HCT116 (cell line): ENCODE measurements at regions not wholly inside any gene's neighbourhood (a gene's known extent, or its start where the extent isn't known, plus 50 kb on each side); places are given as distances from the start of the nearest gene placed in this dataset.

Source experiments
- ATAC-seq: fragments of 200-7000 bp; cut with Tn5 transposase; 2 replicates; pipeline ENCODE4 v1.9.1; 2020; ENCODE audit warnings: mild to moderate bottlenecking, moderate library complexity
- BruUV-seq: library from RNA; stranded (reverse); fragments of 400-500 nt; replicated peaks from 2 replicates; lab custom pipeline; 2021; lab: Mats Ljungman, UMichigan
- CTCF ChIA-PET: fragments of 300-600 bp; sonication (Branson Sonifier 250); formaldehyde crosslinking; loops from one replicate; lab custom pipeline; 2021; ENCODE audit warnings: antibody characterized with exemption; lab: Charles Lee
- POLR2A ChIA-PET: fragments of 300-600, 350-600 bp; sonication (Branson Sonifier 250); formaldehyde crosslinking; loops from one replicate; lab custom pipeline; 2021; ENCODE audit warnings: antibody characterized with exemption; lab: Charles Lee
- RAD21 ChIA-PET, 2 experiments: fragments of 300-600 bp; sonication (Branson Sonifier 250); formaldehyde crosslinking; loops; one replicate each; lab custom pipeline; 2023; ENCODE audit warnings: low total read pairs in 2 of 2; ENCODE audit not compliant: uncharacterized antibody in 2 of 2, unreplicated experiment in 2 of 2, low non-redundant PET in 1 of 2; lab: Charles Lee
- DNase-seq: peaks from one replicate; pipeline ENCODE4 v3.0.0-alpha.2; 2010; ENCODE audit warnings: low read depth, low spot score
- H2AFZ ChIP-seq: fragments of 200-600 bp; shearing (Covaris generic), sonication (generic); 2 replicates; pipeline ENCODE4 v1.6.1; 2017; ENCODE audit warnings: low read depth, mixed run types, mixed read lengths, antibody characterized with exemption, low read length; ENCODE audit not compliant: poor library complexity, severe bottlenecking
- H3K27ac ChIP-seq: 2 replicates; pipeline ENCODE4 v1.5.1; 2012; ENCODE audit warnings: low read depth, low read length
- H3K27me3 ChIP-seq: fragments of 200-600 bp; sonication (generic); 2 replicates; pipeline ENCODE4 v1.6.1; 2016; ENCODE audit warnings: mixed run types, low read length, mixed read lengths; ENCODE audit not compliant: insufficient read depth
- H3K36me3 ChIP-seq, 2 experiments: fragments of 200-500 bp in 1 of 2; fragments of 200-600 bp in 1 of 2; sonication (Bioruptor generic) in 1 of 2; sonication (generic) in 1 of 2; 2 replicates each; pipeline versions ENCODE4 v1.5.1 to v1.6.1; 2014 to 2016; ENCODE audit warnings: low read length in 2 of 2, inconsistent platforms in 1 of 2, mixed read lengths in 1 of 2, mixed run types in 1 of 2; ENCODE audit not compliant: insufficient read depth in 2 of 2, control insufficient read depth in 1 of 2
- H3K4me1 ChIP-seq, 2 experiments: fragments of 200-600 bp in 1 of 2; sonication (generic) in 1 of 2; 2 replicates each; pipeline versions ENCODE4 v1.5.1 to v1.6.1; 2012 to 2017; ENCODE audit warnings: low read length in 2 of 2, inconsistent platforms in 1 of 2, mild to moderate bottlenecking in 1 of 2, mixed read lengths in 1 of 2, mixed run types in 1 of 2, moderate library complexity in 1 of 2; ENCODE audit not compliant: insufficient read depth in 2 of 2, control insufficient read depth in 1 of 2
- H3K4me2 ChIP-seq: fragments of 200-600 bp; sonication (generic); 2 replicates; pipeline ENCODE4 v1.6.1; 2017; ENCODE audit warnings: mixed run types, low read length, mixed read lengths
- H3K4me3 ChIP-seq, 2 experiments: fragments of 200-600 bp in 1 of 2; sonication (generic) in 1 of 2; replicated peaks in 1 of 2; 2 replicates each; pipeline ENCODE4 v1.5.1; 2011 to 2016; ENCODE audit warnings: low read length in 2 of 2, control low read depth in 1 of 2, low read depth in 1 of 2, mild to moderate bottlenecking in 1 of 2, mixed read lengths in 1 of 2, mixed run types in 1 of 2
- H3K79me2 ChIP-seq: fragments of 200-600 bp; sonication (generic); 2 replicates; pipeline ENCODE4 v1.6.1; 2017; ENCODE audit warnings: mild to moderate bottlenecking, mixed run types, low read length, moderate library complexity, mixed read lengths; ENCODE audit not compliant: insufficient read depth
- H3K9ac ChIP-seq: fragments of 200-600 bp; sonication (generic); 2 replicates; pipeline ENCODE4 v1.6.1; 2016; ENCODE audit warnings: low read length, mixed read lengths
- H3K9me2 ChIP-seq: fragments of 200-600 bp; sonication (generic), shearing (Covaris generic); 2 replicates; pipeline ENCODE4 v1.6.1; 2017; ENCODE audit warnings: mixed run types, mild to moderate bottlenecking, moderate library complexity; ENCODE audit not compliant: insufficient read depth
- H3K9me3 ChIP-seq, 2 experiments: fragments of 200-500 bp in 1 of 2; fragments of 200-600 bp in 1 of 2; sonication (Bioruptor generic) in 1 of 2; sonication (generic) in 1 of 2; 2 replicates each; pipeline ENCODE4 v1.6.1; 2014 to 2017; ENCODE audit warnings: low read length in 2 of 2, mixed read lengths in 2 of 2, inconsistent platforms in 1 of 2, low read depth in 1 of 2, mild to moderate bottlenecking in 1 of 2, mixed run types in 1 of 2, moderate library complexity in 1 of 2; ENCODE audit not compliant: control insufficient read depth in 1 of 2, insufficient read depth in 1 of 2
- H4K20me1 ChIP-seq: fragments of 200-600 bp; sonication (generic), shearing (Covaris generic); 2 replicates; pipeline ENCODE4 v1.6.1; 2017; ENCODE audit warnings: mixed run types, mild to moderate bottlenecking, moderate library complexity; ENCODE audit not compliant: insufficient read depth
- ATF3 ChIP-seq: IDR thresholded peaks from 2 replicates; pipeline ENCODE4 v1.6.1; 2012
- CBX3 ChIP-seq: IDR thresholded peaks from 2 replicates; pipeline ENCODE4 v1.6.1; 2012; ENCODE audit warnings: low read depth
- CEBPB ChIP-seq: IDR thresholded peaks from 2 replicates; pipeline ENCODE4 v1.6.1; 2012; ENCODE audit warnings: low read depth
- CTCF ChIP-seq, 3 experiments: fragments of 200-600 bp in 1 of 3; sonication (generic) in 1 of 3; IDR thresholded peaks in 2 of 3; conservative IDR thresholded peaks in 1 of 3; 2 replicates each; pipeline ENCODE4 v1.5.1; 2012 to 2017; ENCODE audit warnings: low read depth in 2 of 3, low read length in 2 of 3, antibody characterized with exemption in 1 of 3, borderline replicate concordance in 1 of 3, control low read depth in 1 of 3, mild to moderate bottlenecking in 1 of 3, mixed read lengths in 1 of 3, mixed run types in 1 of 3, moderate library complexity in 1 of 3; ENCODE audit not compliant: insufficient read depth in 1 of 3
- EGR1 ChIP-seq: IDR thresholded peaks from 2 replicates; pipeline ENCODE4 v1.6.1; 2012; ENCODE audit warnings: low read depth
- ELF1 ChIP-seq: IDR thresholded peaks from 2 replicates; pipeline ENCODE4 v1.6.1; 2012; ENCODE audit warnings: low read depth, borderline replicate concordance
- EZH2 ChIP-seq: fragments of 200-600 bp; sonication (generic); IDR thresholded peaks from 2 replicates; pipeline ENCODE4 v1.6.1; 2017; ENCODE audit warnings: antibody characterized with exemption, mixed run types
- EZH2phosphoT487 ChIP-seq: fragments of 200-600 bp; IDR thresholded peaks from 2 replicates; pipeline ENCODE4 v1.6.1; 2018; ENCODE audit warnings: antibody characterized with exemption, borderline replicate concordance
- FOSL1 ChIP-seq: IDR thresholded peaks from 2 replicates; pipeline ENCODE4 v1.6.1; 2012; ENCODE audit warnings: low read depth
- JUND ChIP-seq: IDR thresholded peaks from 2 replicates; pipeline ENCODE4 v1.6.1; 2012
- POLR2A ChIP-seq: IDR thresholded peaks from 2 replicates; pipeline ENCODE4 v1.7.0; 2011; ENCODE audit warnings: borderline replicate concordance; ENCODE audit not compliant: insufficient read depth, insufficient read length; ENCODE audit errors: extremely low read depth
- POLR2AphosphoS5 ChIP-seq: IDR thresholded peaks from 2 replicates; pipeline ENCODE4 v1.6.1; 2011; ENCODE audit warnings: mild to moderate bottlenecking, low read depth, low read length, moderate library complexity
- RAD21 ChIP-seq: IDR thresholded peaks from 2 replicates; pipeline ENCODE4 v1.6.1; 2012; ENCODE audit warnings: low read depth, mild to moderate bottlenecking
- SIN3A ChIP-seq: IDR thresholded peaks from 2 replicates; pipeline ENCODE4 v1.6.1; 2012; ENCODE audit warnings: low read depth
- SRF ChIP-seq: IDR thresholded peaks from 2 replicates; pipeline ENCODE4 v1.6.1; 2012; ENCODE audit warnings: low read depth
- ZBTB33 ChIP-seq: IDR thresholded peaks from 2 replicates; pipeline ENCODE4 v1.6.1; 2011; ENCODE audit warnings: mild to moderate bottlenecking, low read length, moderate library complexity; ENCODE audit not compliant: insufficient replicate concordance; ENCODE audit errors: extremely low read depth
- ZFX ChIP-seq: fragments of 450-650 bp; IDR thresholded peaks from 2 replicates; pipeline ENCODE4 v1.6.1; 2017
- ZNF274 ChIP-seq: fragments of 200-500 bp; sonication (Bioruptor generic); IDR thresholded peaks from 2 replicates; pipeline ENCODE4 v1.6.1; 2014; ENCODE audit warnings: mild to moderate bottlenecking, low read depth, low read length, inconsistent platforms
- intact Hi-C: fragments of 100-400 bp; cut with micrococcal nuclease; formaldehyde crosslinking; loops from 2 replicates; pipeline ENCODE4 v1.10.0; 2022

- Histone ChIP-seq H3K27ac (no peak overlapping the region), H3K9me3 (no peaks in the 10 kb centered on the region), H3K36me3 (no peaks in the 10 kb centered on the region), H3K79me2 (no peaks in the 10 kb centered on the region), H2AFZ (no peak overlapping the region), H3K9ac (no peak overlapping the region), H4K20me1 (no peaks in the 10 kb centered on the region)
- RAD21 ChIA-PET, result no interaction called here
- CTCF ChIA-PET, result no interaction called here
- intact Hi-C loops, result no loop called here
- no TSS peak for BruUV-seq
- ATAC-seq (no peak), DNase-seq (no peak)
- no peak for TF ChIP-seq EZH2phosphoT487
- no peak for TF ChIP-seq JUND
- no peak for TF ChIP-seq CBX3
- no peak for TF ChIP-seq EZH2
- TF ChIP-seq FOSL1, result no peak
- TF ChIP-seq SIN3A, result no peak
- TF ChIP-seq EGR1, result no peak
- no peak for TF ChIP-seq ATF3
- no peak for TF ChIP-seq ZNF274
- TF ChIP-seq POLR2AphosphoS5, result no peak
- no peak for TF ChIP-seq RAD21
- TF ChIP-seq ZFX, result no peak
- no peak for TF ChIP-seq ZBTB33
- TF ChIP-seq ELF1, result no peak
- TF ChIP-seq SRF, result no peak
- no peak for TF ChIP-seq POLR2A
- TF ChIP-seq CEBPB, result no peak
- TF ChIP-seq CTCF (IDR thresholded peaks at IDR 0.05 in 2 of 3, conservative IDR thresholded peaks at IDR 0.05 in 1 of 3; ENCODE audit: borderline replicate concordance in 1 of 3, insufficient read depth in 1 of 3, low read depth in 2 of 3, low read length in 2 of 3), result no peak
- TF ChIP-seq, all 23 proteins: peak for 0
- Histone ChIP-seq H3K4me3 (no peak overlapping the region), H3K4me2 (no peak overlapping the region), H3K9me2 (no peaks in the 10 kb centered on the region), H3K27me3 (peaks cover 7% of the 10 kb centered on the region; the same call in 1 of the 2 replicates), H3K4me1 (no peaks in the 10 kb centered on the region)
- POLR2A ChIA-PET, result no interaction called here
Observed at GRCh38 chr11:116177521-116178210, 595.1 kb downstream of the BUD13 start.
